HG03135 (cell line): ENCODE measurements at regions not wholly inside any gene's neighbourhood (a gene's known extent, or its start where the extent isn't known, plus 50 kb on each side); places are given as distances from the start of the nearest gene placed in this dataset.

ENCODE experiments used
- ATAC-seq: cut with Tn5 transposase; IDR thresholded peaks from one replicate; pipeline ENCODE4 v1.9.1; 2021; ENCODE audit warnings: mild to moderate bottlenecking, moderate library complexity; ENCODE audit not compliant: unreplicated experiment

DNA sequence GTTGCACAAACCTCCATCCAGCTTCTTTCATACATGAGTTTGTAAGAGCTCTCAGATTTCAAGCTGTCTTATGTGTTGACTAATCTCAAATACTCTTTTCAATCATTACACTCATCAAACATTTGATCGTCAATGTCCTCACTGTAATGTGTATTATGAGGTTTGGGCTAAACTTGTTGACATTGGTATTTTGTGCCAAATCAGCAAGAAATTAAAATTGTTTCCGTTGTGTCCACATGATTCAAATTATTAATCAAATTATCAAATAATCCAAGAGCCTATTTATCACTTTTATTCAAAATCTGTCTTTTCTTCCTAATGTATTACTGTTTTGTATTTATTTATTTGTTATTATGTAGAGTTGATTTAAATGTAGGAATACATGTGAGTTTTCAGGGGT is 283.4 kb downstream of the GAS1 start:
- no peak for ATAC-seq

DNA sequence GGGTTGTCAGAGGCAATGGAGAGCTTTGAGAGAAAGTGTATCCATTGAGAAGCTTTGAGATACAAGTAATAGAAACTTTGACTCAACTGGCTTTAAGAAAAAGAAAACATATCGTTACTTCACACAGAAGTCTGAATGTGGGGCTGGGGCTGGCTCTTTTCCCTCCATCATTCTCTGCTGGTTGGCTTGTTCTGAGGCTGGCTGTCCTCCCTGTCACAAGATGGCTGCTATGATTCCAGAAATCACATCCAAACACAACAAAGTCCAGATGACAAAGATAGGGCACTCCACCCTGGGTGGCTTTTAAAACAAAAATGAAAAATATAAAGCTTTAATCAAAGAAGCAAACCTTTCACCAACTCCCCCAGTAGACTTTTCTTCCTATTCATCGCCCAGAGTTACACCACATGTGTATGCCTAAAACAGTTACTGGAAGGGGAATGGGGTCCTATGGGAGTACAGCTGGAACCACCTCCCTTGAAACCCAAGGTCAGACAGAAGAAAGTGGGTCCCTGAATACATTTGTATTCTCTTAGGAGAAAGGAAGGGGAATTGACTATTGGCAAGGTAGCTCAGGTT is 284.3 kb downstream of the GAS1 start:
- ATAC-seq: no peak

DNA sequence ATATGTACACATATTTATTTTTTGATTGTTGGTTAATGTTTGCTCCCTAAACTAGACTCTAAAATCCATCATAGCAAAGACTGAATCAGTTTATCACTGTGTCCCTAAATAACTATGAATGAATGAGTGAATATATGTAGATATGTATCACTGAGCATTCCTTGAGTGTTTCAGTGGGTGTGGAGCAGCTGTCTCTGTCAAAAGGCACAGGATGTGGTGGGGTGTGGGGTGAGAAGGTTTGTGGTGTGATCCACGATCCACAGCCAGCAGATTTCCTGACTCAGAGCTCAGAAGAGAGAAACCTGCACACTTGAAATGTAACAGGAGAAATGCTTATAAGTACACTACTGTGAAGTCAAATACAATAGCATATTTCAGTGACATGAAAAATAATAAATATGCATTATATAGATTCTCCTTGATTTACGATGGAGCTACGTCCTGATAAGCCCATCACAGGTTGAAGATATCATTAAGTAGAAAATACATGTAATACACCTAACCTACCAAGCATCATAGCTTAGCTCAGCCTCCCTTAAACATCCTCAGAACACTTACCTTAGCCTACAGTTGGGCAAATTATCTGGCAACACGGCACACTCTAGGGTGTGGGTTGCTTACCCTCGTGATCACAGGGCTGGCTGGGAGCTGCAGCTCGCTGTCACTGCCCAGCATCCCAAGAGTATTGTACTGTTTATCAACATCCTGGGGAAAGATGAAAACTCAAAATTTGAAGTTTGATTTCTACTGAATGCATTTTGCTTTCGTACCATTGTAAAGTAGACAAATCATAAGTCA is 287.0 kb downstream of the GAS1 start:
- ATAC-seq: no peak

DNA sequence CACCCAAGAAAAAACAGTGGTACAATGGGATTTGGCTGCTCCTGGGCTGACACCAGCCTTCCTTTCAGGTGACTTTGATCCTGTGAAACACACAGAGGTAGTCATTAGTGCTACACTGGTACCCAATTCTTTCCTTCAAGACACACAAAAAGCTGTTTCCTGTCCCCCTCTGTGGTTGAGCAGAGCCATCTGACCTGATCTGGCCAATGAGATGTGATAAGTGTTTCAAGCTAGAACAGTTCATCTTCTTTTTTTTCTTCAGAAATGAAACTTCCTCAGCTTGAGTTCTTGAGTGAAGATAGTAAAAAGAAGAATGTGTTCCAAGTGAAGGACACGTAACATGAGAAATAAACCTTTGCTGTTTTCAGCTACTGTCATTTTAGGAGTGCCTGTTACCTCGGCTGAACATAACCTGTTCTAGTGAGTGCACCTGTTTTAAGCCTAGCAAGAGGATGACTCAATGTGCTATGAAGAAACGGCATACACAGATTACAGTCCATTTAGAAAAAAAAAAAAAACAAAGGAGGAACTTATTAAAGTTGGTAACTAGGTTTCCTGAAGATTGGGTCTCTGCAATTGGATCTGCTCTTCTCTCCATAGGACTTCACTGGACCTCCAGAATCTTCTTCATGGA is 287.8 kb downstream of the GAS1 start:
- ATAC-seq: no peak

DNA sequence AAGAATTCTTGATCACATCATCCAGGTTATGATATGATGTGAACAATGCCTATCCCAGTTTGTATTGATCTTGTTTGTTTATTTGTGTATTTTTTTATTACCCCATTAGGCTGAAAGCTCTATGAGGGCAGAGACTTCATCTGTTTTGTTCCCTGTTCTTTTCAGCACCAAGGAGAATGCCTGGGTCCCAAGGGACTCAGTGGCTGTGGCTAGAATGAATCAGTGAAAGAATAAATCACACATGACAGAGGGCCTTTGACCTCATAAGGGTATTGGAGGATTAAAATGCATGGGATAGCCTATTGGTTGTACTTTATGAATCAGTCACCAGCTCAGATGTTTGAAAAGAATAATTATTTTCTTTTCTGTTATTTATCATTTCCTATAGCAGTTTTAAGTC is 292.2 kb downstream of the GAS1 start:
- no peak for ATAC-seq

DNA sequence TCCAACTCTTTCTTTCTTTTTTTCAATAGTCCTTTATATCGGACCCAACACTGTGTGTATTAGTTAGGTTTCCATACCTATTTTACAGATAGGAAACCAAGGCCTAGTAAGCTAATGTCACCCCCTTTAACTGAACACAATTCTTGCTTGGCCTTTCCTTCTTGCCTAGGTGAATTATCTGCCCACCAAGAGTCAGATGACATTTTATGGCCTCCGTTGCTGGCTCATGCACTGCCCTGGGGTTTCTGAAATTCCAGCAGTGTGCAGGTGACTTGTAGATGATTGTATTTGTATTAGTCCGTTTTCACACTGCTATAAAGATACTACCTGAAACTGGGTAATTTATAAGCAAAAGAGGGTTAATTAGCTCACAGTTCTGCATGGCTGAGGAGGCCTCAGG is 293.8 kb downstream of the GAS1 start:
- no peak for ATAC-seq

DNA sequence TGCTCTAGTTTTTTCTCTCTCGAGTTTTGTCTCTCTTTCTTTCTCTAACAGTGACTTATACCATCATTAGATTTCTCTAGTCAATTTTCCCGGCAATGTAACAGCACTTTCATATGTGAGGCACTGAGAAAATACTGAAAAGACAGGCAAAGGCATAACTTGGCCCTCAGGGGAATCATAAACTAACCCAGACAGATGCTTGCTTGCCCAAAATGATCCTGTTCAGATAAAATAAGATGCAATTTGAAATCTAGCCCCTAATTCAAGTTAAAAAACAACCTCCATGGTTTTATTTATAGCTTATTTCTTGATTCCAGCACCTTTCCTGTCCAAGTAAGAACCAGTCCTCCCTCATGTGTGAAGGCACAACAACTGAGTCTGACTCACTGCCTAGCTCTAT is 294.6 kb downstream of the GAS1 start:
- no peak for ATAC-seq

DNA sequence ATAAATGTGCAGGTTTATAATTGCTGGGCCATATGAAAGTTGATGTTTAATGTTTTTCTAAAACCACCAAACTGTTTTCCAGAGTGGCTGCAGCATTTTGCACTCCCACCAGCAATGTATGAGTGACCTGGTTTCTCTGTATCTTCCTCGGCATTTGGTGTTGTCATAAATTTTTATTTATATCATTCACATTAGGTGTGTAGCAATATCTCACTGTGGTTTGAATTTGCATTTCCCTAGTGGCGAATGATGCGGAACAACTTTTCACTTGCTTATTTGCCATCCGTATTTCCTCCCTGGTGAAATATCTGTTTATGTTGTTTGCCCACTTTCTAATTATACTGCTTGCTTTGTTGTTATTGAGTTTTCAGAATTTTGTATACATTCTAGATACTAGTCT is 295.7 kb upstream of the TUT7 start:
- ATAC-seq: no peak

DNA sequence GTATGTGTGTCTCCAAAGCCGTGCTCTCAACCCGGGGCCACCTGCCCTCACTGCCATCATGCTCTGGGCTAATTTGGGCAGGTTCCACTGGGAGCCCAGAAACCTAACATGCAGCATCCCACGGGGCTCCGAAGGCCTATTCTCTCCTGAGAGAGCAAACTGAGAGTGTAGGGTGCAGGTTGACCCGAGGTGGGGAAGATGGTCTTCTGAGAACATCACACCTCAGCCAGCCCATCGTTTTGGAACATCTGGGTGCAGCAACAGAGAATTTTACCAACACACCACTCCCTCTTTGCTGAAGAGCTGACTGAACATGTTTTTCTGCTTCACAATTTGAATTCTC is 294.6 kb upstream of the TUT7 start:
- ATAC-seq: no peak

DNA sequence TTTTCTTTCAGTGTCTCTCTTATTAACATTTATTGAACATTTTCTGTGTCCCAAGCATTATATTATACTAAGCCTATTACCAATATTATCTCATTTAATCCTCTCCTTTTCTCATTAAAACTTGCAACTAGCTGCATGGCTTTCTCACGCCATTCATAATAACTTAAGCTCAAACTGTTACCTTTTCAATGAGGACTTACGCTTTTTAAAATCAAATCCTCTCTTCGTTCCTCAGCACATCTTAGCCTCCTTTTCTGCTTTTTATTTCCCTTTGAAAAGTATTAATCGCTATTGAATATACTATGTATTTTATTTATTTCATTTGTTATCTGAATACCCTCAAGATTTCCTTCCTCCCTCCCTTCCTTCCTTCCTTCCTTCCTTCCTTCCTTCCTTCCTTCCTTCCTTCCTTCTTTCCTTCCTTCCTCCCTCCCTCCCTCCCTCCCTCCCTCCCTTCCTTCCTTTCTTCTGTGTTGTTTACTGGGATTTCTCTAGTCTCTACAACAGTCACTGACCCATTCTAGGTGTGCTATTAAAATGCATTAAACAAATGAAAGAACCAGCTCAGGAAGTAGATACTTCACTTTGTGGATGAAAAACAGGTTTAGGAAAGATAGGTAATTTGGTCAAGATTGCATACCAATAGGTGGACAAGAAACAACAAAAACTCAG is 294.1 kb upstream of the TUT7 start:
- no peak for ATAC-seq

DNA sequence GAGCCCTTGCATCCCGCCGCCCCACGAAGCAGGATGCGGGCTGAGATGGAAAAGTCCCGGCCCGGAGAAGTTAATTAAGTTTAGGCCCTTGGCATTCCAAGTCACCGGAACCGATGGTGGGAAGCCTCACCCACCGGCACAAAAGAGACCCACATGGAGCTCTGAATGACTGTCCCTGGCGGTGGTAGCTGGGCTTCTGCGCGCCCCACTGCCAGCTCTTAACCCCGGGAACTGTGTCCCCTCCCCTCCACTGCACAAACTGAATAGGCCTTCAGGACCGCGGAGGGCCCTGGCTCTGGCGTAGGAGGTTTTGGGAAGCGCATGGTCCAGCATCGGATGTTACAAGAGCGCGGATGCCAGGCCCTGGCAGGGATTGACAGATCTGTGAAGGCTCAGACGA is 291.1 kb upstream of the TUT7 start:
- ATAC-seq: no peak

DNA sequence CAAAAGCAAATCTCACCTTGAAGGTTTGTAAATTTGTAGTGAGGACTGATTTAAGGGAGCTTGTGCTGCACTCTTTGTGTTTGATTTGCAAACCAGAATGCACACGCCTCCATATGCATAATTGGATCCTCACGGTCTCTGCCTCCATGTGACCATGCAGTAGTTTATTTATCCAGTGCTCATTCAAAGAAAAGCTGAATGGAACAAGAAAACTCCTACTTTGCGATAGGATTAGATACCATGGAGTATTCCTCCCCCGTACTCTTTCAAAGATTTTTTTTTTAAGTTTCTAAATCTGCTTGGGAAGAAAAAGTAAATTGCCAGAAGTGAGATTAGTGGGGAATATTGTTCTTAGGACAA is 290.4 kb upstream of the TUT7 start:
- no peak for ATAC-seq

DNA sequence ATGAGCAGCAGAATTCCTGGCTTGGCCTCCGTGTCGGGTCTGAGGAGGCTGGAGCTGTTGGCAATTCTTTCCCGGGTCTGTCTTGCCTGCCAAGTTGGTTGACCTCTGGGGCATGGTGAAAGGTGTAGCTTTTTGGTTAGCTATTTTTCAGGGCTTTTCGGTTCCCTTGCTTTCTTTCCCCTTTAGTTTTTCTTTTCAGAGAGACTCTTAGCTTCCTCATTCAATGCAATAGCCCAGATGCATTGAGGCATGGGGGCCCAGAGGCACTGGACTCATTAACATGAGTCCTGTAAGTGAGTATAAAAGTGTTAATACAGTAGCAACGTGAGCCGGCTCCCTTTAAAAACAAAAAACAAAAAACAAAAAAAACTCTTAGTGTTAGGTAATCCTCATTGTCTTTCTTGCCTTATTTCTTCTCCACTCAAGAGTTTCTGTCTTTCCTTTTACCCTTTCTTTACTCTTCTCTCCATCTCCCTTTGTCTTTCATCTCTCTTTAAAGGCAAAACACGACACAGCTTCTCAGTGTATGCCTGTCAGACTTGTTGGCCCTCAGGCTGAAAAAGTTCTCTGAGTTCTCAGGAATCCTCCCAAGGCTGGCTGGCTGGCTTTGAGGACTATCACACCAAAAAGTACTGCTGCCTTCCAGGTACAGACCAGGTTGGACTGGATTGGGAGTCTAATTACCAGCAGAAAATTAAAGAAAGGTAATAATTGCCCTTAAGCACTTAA is 289.9 kb upstream of the TUT7 start:
- no peak for ATAC-seq

DNA sequence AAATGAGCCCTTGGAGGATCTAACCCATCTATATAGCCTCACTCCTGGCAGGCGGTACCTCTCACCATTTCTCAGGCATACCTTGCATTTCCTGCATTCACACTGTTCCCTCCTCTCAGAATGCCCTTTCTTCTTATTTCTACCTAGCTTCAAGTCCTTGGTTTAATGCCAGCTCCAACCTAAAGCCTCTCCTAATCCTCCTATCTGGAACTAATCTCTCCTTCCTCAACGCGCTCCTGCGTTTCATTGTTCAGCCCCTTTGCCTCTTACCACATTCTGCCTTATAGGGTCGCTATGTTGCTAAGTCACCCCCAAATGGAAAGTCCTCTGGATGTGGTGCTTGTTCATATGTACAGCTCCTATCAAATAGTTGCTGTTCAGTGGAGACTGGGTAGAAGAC is 288.5 kb upstream of the TUT7 start:
- no peak for ATAC-seq

DNA sequence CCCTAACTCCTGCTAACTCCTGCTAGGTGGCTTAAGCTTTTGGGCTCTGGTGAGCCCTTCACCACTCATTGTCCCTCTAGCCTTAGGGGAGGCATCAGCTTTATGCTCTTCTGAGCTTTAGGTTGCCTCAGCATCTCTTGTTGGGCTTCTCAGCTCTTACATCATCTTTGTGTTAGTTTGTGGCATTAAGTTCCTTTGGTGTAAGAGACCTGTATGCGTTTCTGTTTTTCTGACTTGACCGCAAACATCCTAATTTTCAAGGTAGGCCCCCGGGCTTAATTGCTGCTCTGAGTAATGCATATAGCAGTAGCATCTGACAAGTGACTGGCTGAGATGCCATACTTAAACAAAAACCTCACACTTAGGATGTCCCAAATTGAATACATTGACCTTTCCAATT is 287.8 kb upstream of the TUT7 start:
- ATAC-seq: no peak

DNA sequence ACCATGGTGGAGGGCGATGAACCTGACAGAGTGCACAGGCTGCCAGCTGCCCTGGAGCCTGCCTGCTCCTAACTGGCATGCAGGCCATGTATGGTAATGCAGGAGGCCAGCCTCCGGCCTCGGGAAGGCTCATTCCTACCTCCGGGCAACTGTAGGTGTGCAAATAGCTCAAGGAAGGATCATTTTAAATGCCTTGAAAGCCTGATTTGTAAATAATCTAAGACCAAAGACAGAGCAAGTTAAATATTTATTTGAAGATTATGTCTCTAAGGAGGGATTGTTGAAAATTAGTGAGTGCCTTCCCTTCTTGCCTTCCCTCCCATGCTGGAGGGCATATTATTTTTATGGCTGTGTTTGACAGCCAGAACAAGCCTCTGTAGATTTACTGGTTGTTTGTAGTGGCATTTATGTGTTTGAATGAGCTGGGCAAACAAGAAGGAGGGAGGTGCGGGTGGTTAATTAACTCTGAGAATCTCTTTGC is 285.7 kb upstream of the TUT7 start:
- no peak for ATAC-seq

DNA sequence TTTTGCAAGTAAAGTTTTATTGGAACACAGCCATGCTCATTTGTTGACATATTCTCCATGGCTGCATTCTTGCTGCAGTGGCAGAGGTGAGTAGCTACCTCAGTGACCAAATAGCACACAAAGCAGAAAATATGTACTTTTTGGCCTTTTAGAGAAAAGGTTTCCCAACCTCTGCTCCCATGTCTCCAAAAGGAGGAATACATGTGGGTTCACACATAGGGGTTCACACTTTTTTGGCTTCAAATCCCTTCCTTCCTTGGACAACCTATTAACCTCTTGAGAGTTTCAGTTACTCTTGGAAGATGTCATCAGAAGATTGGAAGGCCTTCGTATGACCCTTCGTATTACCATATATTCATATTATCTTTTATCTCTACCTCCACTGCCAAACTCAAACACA is 285.1 kb upstream of the TUT7 start:
- no peak for ATAC-seq

DNA sequence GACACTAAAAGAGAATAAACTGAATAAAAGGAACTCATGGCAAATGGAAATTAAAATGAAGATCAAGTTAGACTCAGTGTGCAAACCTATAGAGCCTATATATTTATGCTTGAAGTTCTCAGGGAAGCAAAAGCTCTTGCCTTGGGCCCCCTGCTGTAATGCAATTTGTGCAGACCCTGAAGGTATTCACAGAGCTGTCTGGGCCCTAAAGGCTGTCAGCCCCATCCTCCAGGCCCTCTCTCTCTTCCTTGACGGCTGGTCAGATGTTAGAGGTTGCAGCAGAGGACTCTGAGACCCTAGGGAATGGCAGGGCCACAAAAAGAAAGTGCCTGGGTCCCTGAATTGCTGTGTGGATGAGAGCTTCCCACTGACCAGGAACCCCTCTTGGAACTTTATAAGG is 283.9 kb upstream of the TUT7 start:
- no peak for ATAC-seq

DNA sequence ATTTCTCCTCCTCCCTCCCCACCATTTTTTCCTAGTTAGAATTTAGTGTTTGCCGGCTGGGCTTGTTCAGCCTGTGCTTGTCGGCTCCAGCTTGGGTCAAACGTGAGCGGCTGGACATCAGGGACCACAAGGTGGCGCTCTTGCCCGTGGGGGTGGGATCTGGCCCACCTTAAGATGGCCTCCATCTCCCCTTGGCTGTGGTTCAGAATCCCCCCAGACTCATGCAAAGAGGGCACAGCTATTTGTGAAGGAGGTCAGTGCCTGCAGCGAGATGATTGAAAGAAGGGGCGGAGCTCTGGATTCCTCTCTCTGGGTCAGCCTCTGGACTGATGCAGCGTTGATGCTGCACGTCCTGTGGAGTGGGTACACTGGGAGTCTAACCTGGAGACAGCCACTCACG is 283.3 kb upstream of the TUT7 start:
- no peak for ATAC-seq

DNA sequence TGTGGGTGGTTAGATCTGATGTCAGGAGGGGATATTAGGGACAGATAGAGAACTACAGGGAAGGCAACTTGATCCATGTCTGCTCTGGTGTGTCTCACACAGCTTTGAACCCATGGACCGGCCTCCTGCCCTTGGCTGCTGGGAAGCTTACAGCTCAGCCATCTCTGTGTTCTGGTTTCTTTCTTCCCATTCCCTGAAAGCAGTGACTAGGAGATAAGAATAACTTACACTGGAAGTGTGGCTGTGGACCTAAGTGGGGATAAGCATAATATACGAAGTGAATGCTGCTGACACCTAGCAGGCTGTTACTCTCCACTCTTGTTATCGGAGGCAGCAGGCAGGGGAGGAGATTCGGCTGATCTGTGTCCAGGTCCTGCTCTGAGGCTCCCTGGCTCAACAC is 282.3 kb upstream of the TUT7 start:
- no peak for ATAC-seq

DNA sequence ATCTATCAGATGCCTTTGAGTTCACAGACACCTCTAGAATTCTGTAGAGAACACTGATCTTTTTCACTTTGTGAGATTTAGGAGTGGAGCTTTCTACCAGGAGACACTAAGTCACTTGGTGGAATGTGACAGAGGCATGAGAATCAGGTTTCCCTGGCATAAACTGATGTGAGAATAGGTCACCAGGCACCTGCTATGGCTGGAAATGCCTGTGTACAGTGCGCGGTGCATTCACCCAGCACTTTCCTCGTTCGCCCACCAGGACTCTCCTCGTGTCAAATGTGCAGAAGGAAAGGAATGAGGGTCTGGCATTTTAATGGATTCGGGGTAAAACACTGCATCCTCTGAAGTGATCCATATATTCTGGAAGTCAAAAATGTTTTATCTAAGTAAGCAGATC is 281.8 kb upstream of the TUT7 start:
- no peak for ATAC-seq
